ENCODE measurements at regions not wholly inside any gene's neighbourhood (a gene's known extent, or its start where the extent isn't known, plus 50 kb on each side); places are given as distances from the start of the nearest gene placed in this dataset.
"Not testable (repeated sequence)": the region's sequence is repeated elsewhere in the genome, so short reads cannot be mapped to it uniquely, and the experiment has no call there.

DNA sequence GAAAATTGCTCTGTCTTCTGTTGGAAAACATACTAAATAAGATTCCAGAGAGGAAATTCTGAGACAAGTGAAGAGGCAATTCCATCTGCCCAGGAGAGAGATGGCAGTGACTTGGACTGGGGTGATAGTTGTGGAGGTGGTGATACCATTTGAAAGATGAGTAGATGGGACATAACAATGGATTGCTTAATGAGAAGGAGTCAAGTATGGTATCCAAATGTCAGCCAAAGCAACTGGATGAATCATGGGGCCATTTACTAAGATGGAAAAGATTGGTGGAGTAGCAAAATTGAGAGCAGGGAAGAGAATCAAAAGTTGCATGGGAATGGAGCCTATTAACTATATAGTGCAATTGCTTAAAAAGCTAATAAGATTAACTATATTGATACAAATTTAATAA lies 222.1 kb downstream of the ETAA1 start:
- no peak overlapping the region for H3K9ac ChIP-seq (ENCODE audit: low read depth, low read length, poor library complexity, severe bottlenecking)
- no peaks in the 10 kb centered on the region for H3K9me2 ChIP-seq (replicated peaks; ENCODE audit: low read depth, low read length)
- H3K4me3 ChIP-seq (ENCODE audit: low read length, poor library complexity, severe bottlenecking) = no peak overlapping the region
- H3K4me2 ChIP-seq (ENCODE audit: low read depth, low read length, poor library complexity, severe bottlenecking) = no peak overlapping the region
- no peak overlapping the region for H2AFZ ChIP-seq (ENCODE audit: low read length)
- no peaks in the 10 kb centered on the region for H3K27me3 ChIP-seq (ENCODE audit: insufficient read depth, low read length, poor library complexity, severe bottlenecking)
- H3F3A ChIP-seq (ENCODE audit: low read depth) = no peaks in the 10 kb centered on the region
- no peaks in the 10 kb centered on the region for H3K36me3 ChIP-seq (ENCODE audit: insufficient read depth, low read length)
- no peaks in the 10 kb centered on the region for H4K20me1 ChIP-seq (ENCODE audit: insufficient read depth, low read length, poor library complexity, severe bottlenecking)
- TF ChIP-seq, protein P1, sequence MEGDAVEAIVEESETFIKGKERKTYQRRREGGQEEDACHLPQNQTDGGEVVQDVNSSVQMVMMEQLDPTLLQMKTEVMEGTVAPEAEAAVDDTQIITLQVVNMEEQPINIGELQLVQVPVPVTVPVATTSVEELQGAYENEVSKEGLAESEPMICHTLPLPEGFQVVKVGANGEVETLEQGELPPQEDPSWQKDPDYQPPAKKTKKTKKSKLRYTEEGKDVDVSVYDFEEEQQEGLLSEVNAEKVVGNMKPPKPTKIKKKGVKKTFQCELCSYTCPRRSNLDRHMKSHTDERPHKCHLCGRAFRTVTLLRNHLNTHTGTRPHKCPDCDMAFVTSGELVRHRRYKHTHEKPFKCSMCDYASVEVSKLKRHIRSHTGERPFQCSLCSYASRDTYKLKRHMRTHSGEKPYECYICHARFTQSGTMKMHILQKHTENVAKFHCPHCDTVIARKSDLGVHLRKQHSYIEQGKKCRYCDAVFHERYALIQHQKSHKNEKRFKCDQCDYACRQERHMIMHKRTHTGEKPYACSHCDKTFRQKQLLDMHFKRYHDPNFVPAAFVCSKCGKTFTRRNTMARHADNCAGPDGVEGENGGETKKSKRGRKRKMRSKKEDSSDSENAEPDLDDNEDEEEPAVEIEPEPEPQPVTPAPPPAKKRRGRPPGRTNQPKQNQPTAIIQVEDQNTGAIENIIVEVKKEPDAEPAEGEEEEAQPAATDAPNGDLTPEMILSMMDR (conservative IDR thresholded peaks at IDR 0.05; ENCODE audit: low read length) = no peak
- no peak for TF ChIP-seq EZH2phosphoT487 (IDR thresholded peaks at IDR 0.05; ENCODE audit: borderline replicate concordance)
- no peaks in the 10 kb centered on the region for H3K4me1 ChIP-seq (ENCODE audit: insufficient read depth, low read length, poor library complexity, severe bottlenecking)
- H3K9me3 ChIP-seq (ENCODE audit: insufficient read depth, low read depth, low read length) = no peaks in the 10 kb centered on the region
- H3K79me2 ChIP-seq (ENCODE audit: insufficient read depth, low read length) = no peaks in the 10 kb centered on the region

DNA sequence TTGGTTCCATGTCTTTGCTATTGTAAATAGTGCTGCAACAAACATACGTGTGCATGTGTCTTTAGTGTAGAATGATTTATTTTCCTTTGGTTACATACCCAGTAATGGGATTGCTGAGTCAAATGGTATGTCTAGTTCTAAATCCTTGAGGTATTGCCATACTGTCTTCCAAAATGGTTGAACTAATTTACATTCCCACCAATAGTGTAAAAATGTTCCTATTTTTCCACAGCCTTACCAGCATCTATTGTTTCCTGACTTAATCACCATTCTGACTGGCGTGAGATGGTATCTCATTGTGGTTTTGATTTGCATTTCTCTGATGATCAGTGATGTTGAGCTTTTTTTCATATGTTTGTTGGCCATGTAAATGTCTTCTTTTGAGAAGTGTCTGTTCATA lies 226.6 kb downstream of the ETAA1 start:
- not testable (repeated sequence) for H4K20me1 ChIP-seq (ENCODE audit: insufficient read depth, low read length, poor library complexity, severe bottlenecking); H3F3A ChIP-seq (ENCODE audit: low read depth); H2AFZ ChIP-seq (ENCODE audit: low read length); H3K9me3 ChIP-seq (ENCODE audit: insufficient read depth, low read depth, low read length); H3K4me2 ChIP-seq (ENCODE audit: low read depth, low read length, poor library complexity, severe bottlenecking); H3K36me3 ChIP-seq (ENCODE audit: insufficient read depth, low read length); H3K79me2 ChIP-seq (ENCODE audit: insufficient read depth, low read length); H3K9me2 ChIP-seq (replicated peaks; ENCODE audit: low read depth, low read length); H3K27me3 ChIP-seq (ENCODE audit: insufficient read depth, low read length, poor library complexity, severe bottlenecking); H3K9ac ChIP-seq (ENCODE audit: low read depth, low read length, poor library complexity, severe bottlenecking); H3K4me1 ChIP-seq (ENCODE audit: insufficient read depth, low read length, poor library complexity, severe bottlenecking); H3K4me3 ChIP-seq (ENCODE audit: low read length, poor library complexity, severe bottlenecking)

DNA sequence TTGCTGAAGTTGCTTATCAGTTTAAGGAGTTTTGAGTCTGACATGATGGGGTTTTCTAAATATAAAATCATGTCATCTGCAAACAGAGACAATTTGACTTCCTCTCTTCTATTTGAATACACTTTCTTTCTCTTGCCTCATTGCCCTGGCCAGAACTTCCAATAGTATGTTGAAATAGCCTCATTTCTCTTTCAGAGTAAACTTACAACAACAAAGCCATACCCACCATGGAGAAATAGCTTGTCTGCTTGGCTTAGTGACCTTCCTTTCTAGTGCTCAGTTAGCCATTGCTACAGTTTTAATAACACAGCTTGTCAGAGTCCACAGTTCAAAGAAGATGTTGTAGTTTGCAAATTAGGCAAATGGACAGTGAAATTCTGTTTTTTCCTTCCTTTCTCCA lies 228.0 kb downstream of the ETAA1 start:
- Histone ChIP-seq H3K9me2 (replicated peaks; ENCODE audit: low read depth, low read length) (no peaks in the 10 kb centered on the region), H2AFZ (ENCODE audit: low read length) (no peak overlapping the region), H3K9me3 (ENCODE audit: insufficient read depth, low read depth, low read length) (no peaks in the 10 kb centered on the region), H3K36me3 (ENCODE audit: insufficient read depth, low read length) (no peaks in the 10 kb centered on the region), H3K9ac (ENCODE audit: low read depth, low read length, poor library complexity, severe bottlenecking) (no peak overlapping the region), H3K4me1 (ENCODE audit: insufficient read depth, low read length, poor library complexity, severe bottlenecking) (no peaks in the 10 kb centered on the region), H3K79me2 (ENCODE audit: insufficient read depth, low read length) (no peaks in the 10 kb centered on the region), H3K4me3 (ENCODE audit: low read length, poor library complexity, severe bottlenecking) (no peak overlapping the region), H3K27me3 (ENCODE audit: insufficient read depth, low read length, poor library complexity, severe bottlenecking) (no peaks in the 10 kb centered on the region), H3F3A (ENCODE audit: low read depth) (no peaks in the 10 kb centered on the region), H3K4me2 (ENCODE audit: low read depth, low read length, poor library complexity, severe bottlenecking) (no peak overlapping the region), H4K20me1 (ENCODE audit: insufficient read depth, low read length, poor library complexity, severe bottlenecking) (no peaks in the 10 kb centered on the region)
- TF ChIP-seq EZH2phosphoT487 (IDR thresholded peaks at IDR 0.05; ENCODE audit: borderline replicate concordance) = no peak
- TF ChIP-seq, protein P1 (conservative IDR thresholded peaks at IDR 0.05; ENCODE audit: low read length) = no peak

DNA sequence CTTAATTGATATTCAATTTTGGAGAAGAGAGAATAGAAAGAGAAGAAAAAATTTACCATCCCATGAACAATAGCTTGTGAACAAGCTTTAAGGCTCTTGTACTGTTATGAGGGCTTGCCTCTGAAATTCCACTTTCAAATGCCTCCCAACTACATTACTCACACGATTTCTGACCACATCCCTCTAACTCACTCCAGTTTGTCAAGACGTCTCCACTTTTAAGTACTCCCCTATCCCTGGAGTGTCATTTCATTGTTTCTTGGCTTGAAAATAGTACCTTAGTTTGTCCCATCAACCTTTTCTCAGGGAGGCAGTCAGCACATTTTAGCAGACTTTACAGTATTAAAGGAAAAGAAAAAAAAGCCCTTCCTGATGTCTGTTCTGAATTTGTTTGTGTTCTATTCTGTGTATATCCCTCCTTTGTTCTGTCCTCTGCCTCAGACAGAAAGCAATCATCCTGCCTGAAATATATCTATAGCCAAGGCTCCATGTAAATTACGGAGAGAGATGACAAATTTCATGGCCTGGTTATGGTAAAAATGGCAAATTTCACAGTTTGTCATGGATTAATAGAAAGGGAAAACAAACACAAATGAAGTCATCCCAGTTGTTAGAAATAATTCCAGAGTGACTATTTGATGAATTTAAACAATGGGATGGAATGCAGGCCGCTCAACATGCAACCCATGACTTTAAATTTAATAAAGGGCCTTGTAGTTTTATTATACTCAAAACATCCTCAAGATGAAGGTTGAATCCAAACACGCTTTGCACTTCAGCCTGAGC lies 228.8 kb downstream of the ETAA1 start:
- Histone ChIP-seq H3K79me2 (ENCODE audit: insufficient read depth, low read length) (no peaks in the 10 kb centered on the region), H3K4me1 (ENCODE audit: insufficient read depth, low read length, poor library complexity, severe bottlenecking) (no peaks in the 10 kb centered on the region), H3F3A (ENCODE audit: low read depth) (no peaks in the 10 kb centered on the region), H4K20me1 (ENCODE audit: insufficient read depth, low read length, poor library complexity, severe bottlenecking) (no peaks in the 10 kb centered on the region), H3K9me2 (replicated peaks; ENCODE audit: low read depth, low read length) (no peaks in the 10 kb centered on the region), H3K4me2 (ENCODE audit: low read depth, low read length, poor library complexity, severe bottlenecking) (no peak overlapping the region), H3K9me3 (ENCODE audit: insufficient read depth, low read depth, low read length) (no peaks in the 10 kb centered on the region), H3K27me3 (ENCODE audit: insufficient read depth, low read length, poor library complexity, severe bottlenecking) (no peaks in the 10 kb centered on the region), H3K9ac (ENCODE audit: low read depth, low read length, poor library complexity, severe bottlenecking) (no peak overlapping the region), H3K4me3 (ENCODE audit: low read length, poor library complexity, severe bottlenecking) (no peak overlapping the region), H3K36me3 (ENCODE audit: insufficient read depth, low read length) (no peaks in the 10 kb centered on the region), H2AFZ (ENCODE audit: low read length) (no peak overlapping the region)
- TF ChIP-seq, protein P1 (conservative IDR thresholded peaks at IDR 0.05; ENCODE audit: low read length) = no peak
- no peak for TF ChIP-seq EZH2phosphoT487 (IDR thresholded peaks at IDR 0.05; ENCODE audit: borderline replicate concordance)
